Activated CD8-positive, alpha-beta memory T cell treated with anti-CD3 and anti-CD28 coated beads, Interleukin-2, amount 10 ng/mL, durations not matched to agents 7 days and 5 days (primary cell): ENCODE measurements at regions not wholly inside any gene's neighbourhood (a gene's known extent, or its start where the extent isn't known, plus 50 kb on each side); places are given as distances from the start of the nearest gene placed in this dataset.

Experiments used
- ATAC-seq: fragments of 150-1000 bp; cut with Tn5 transposase; one replicate; pipeline ENCODE4 v1.10.0; 2021; ENCODE audit warnings: moderate library complexity
- CTCF ChIA-PET: fragments of 350-600 bp; sonication (Branson Sonifier 250); formaldehyde crosslinking; loops from one replicate; lab custom pipeline; 2021; ENCODE audit warnings: antibody characterized with exemption; lab: Charles Lee
- DNase-seq: peaks from one replicate; pipeline ENCODE4 v3.0.0-alpha.2; 2020
- H3K27ac Mint-ChIP-seq: one replicate; pipeline ENCODE4 v1.8.0; 2021; ENCODE audit warnings: mild to moderate bottlenecking, mixed read lengths
- H3K27me3 Mint-ChIP-seq: one replicate; pipeline ENCODE4 v1.8.0; 2021; ENCODE audit warnings: mixed read lengths
- H3K36me3 Mint-ChIP-seq: one replicate; pipeline ENCODE4 v1.8.0; 2021; ENCODE audit warnings: mild to moderate bottlenecking, mixed read lengths
- H3K4me1 Mint-ChIP-seq: one replicate; pipeline ENCODE4 v1.8.0; 2021; ENCODE audit warnings: mixed read lengths
- H3K4me3 Mint-ChIP-seq: one replicate; pipeline ENCODE4 v1.8.0; 2021; ENCODE audit warnings: mild to moderate bottlenecking, moderate library complexity, mixed read lengths
- H3K9me3 Mint-ChIP-seq: one replicate; pipeline ENCODE4 v1.8.0; 2022; ENCODE audit warnings: low read depth, mixed read lengths

DNA sequence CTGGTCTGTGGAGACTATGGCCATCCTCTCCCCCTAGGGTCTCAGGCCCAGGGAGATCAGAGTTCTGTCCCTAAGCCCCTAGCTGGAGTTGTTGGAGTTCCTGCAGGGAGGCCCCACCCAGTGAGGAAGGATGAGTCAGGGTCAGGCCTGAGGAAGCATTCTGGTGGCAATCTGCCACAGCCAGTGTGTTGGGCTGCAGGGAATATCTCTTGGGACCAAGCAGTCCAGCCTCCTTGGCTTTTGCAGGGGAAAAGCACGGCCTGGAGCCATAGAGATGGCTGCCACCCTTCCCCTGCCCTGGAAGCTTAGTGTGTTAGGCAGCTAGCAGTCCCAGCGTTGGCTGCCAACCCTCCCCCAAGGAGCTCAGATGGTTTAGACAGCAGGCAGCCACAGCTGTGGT, 202.4 kb downstream of the RTL9 start:
- H3K36me3 Mint-ChIP-seq: no peaks in the 10 kb centered on the region
- H3K4me1 Mint-ChIP-seq: no peaks in the 10 kb centered on the region
- DNase-seq (no peak), ATAC-seq (no peak)
- H3K9me3 Mint-ChIP-seq: no peaks in the 10 kb centered on the region
- no peak overlapping the region for H3K4me3 Mint-ChIP-seq
- H3K27ac Mint-ChIP-seq: no peak overlapping the region
- no peaks in the 10 kb centered on the region for H3K27me3 Mint-ChIP-seq
- CTCF ChIA-PET: no interaction called here

DNA sequence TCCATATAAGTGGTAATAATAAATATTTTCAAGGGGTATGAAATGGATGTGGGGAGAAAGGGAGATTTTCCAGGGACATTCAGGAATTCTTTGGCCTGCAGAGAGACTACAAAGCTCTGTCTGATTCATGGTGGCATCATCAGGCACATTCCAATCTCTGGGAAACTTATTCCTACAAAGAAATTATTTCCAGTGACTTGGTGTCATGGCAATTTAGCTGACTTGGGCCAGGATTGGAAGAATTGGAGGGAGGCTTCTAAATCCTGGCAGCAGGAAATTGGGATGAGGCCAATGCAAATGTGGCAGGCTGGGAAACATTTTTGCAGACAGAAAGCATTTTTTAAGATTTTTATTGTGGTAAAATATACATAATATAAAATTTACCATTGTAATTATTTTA, 204.6 kb downstream of the RTL9 start:
- no peaks in the 10 kb centered on the region for H3K36me3 Mint-ChIP-seq
- DNase-seq: no peak
- no peaks in the 10 kb centered on the region for H3K9me3 Mint-ChIP-seq
- H3K4me1 Mint-ChIP-seq: no peaks in the 10 kb centered on the region
- H3K4me3 Mint-ChIP-seq: no peak overlapping the region
- H3K27ac Mint-ChIP-seq: no peak overlapping the region
- CTCF ChIA-PET: no interaction called here
- no peak for ATAC-seq
- no peaks in the 10 kb centered on the region for H3K27me3 Mint-ChIP-seq

DNA sequence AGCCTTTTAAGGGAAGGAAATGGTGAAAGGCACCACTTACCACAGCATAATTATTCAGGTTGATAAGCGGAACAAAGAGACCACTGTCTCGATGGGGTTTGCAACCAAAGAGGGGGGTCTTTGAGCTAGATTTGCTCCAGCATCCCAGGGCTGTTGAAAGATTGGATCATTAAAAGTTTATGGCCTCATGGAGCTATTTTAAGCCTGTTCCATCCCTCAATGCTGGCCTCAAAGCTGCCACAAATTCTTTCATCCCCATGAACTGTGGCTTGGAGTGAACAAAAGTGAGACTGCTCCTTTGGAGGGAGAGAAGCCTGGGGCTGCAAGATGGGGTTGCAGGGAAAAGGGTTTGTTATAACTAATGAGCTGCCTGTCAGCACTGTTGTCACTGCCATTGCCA, 209.8 kb downstream of the RTL9 start:
- Mint-ChIP-seq H3K36me3 (no peaks in the 10 kb centered on the region), H3K27me3 (no peaks in the 10 kb centered on the region), H3K4me1 (no peaks in the 10 kb centered on the region), H3K27ac (no peak overlapping the region), H3K9me3 (no peaks in the 10 kb centered on the region), H3K4me3 (no peak overlapping the region)
- no peak for DNase-seq
- CTCF ChIA-PET: no interaction called here
- no peak for ATAC-seq

DNA sequence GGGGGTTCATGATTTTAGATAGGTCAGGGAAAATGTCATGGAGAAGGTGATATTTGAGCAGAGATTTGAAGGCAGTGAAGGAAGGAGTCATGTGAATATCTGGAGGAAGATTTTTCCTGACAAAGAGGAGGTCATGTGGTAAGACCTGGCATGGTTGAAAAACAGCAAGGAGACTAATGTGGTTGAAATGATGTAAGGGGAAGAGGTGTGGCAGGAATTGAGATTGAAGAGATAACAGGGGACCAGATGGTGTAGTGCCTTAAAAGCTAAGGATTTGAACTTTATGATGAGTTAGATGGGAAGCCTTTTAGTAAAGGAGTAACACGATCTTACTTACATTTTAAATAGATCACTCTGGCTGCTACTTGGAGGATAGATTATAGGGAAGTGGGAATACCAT, 210.9 kb downstream of the RTL9 start:
- Mint-ChIP-seq H3K4me1 (no peaks in the 10 kb centered on the region), H3K27me3 (no peaks in the 10 kb centered on the region), H3K27ac (no peak overlapping the region), H3K36me3 (no peaks in the 10 kb centered on the region), H3K9me3 (no peaks in the 10 kb centered on the region), H3K4me3 (no peak overlapping the region)
- ATAC-seq (no peak), DNase-seq (no peak)
- CTCF ChIA-PET: no interaction called here

DNA sequence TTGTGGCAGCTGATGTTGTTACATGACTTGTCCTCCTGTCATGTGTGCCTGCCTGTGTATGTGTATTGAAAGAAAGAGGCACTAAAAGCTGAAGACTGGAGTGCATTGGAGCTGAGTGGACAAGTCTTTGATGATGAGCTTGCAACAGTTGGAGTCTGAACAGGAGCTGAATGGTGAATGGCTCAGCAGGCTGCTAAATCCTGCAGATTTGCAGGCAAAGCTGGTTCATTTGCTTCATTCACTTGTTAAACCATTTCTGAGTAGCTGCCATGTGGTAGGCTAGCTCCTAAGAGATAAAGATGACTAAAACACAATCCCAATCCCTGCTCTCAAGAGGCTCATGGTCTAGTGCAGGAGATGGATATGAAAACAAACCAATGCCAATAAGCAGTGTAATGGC, 217.3 kb downstream of the CHRDL1 start:
- Mint-ChIP-seq H3K27me3 (no peaks in the 10 kb centered on the region), H3K4me3 (no peak overlapping the region), H3K9me3 (no peaks in the 10 kb centered on the region), H3K4me1 (no peaks in the 10 kb centered on the region), H3K36me3 (no peaks in the 10 kb centered on the region), H3K27ac (no peak overlapping the region)
- no peak for ATAC-seq
- no peak for DNase-seq
- CTCF ChIA-PET: no interaction called here

DNA sequence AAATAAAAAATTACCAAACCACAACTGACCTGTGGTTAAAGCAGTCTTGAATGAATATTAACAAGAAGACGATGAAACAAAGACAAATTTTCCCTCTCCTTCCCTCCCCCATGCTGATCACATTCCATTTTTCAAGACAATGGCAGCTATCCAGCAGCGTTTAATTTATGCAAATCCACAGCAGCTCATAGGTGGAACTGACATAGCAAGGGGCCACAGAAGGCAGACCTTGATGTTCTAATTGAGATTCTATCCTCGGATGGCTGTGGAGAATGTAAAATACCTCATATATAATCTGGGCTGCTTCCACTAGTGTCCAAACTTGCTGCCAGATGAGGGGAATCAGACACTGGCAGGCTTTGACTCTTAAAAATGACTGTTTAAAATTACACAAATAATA, 211.5 kb downstream of the CHRDL1 start:
- Mint-ChIP-seq H3K4me1 (no peaks in the 10 kb centered on the region), H3K27me3 (no peaks in the 10 kb centered on the region), H3K27ac (no peak overlapping the region), H3K4me3 (no peak overlapping the region), H3K36me3 (no peaks in the 10 kb centered on the region), H3K9me3 (no peaks in the 10 kb centered on the region)
- ATAC-seq (no peak), DNase-seq (no peak)
- CTCF ChIA-PET: no interaction called here

DNA sequence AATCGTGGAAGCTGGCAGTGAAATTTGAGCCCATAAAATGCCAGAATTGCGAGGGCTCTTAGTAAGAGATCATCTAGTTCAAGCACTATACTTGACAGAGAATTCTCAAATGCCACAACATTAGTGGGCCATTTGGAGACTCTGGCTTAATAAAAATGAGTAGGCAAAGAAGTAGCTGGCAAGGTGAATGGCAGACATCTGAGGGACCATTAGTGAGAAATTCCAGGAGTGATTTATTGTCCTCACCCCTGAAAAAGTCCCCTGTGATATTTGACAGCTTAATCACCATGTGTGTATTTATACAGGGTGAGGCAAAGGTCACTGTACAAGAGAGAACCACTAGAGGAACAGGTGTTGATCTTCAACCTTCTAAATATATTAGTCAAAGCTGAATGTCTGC, 207.5 kb downstream of the CHRDL1 start:
- Mint-ChIP-seq H3K36me3 (no peaks in the 10 kb centered on the region), H3K27ac (no peak overlapping the region), H3K4me3 (no peak overlapping the region), H3K9me3 (no peaks in the 10 kb centered on the region), H3K27me3 (no peaks in the 10 kb centered on the region), H3K4me1 (no peaks in the 10 kb centered on the region)
- DNase-seq (no peak), ATAC-seq (no peak)
- CTCF ChIA-PET: no interaction called here

DNA sequence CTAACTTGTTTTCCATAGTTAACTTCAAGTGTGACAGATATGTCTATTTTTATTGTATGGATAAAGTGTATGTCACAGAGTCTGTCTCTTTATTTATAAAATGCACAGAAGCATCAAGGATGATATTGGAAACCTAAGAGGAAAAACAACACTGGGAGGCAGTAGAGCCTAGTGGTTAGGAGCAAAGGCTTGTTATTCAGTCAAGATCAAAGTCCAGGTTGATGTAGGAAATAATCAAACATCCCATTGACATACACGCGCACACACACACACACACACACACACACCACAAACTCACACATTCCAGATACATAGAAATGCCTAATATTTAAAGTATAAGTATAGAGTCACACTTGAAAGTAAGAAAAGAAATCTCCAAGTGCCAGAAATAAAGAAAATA, 206.8 kb downstream of the CHRDL1 start:
- H3K27ac Mint-ChIP-seq: no peak overlapping the region
- CTCF ChIA-PET: no interaction called here
- no peaks in the 10 kb centered on the region for H3K9me3 Mint-ChIP-seq
- no peak for ATAC-seq
- no peaks in the 10 kb centered on the region for H3K27me3 Mint-ChIP-seq
- H3K4me1 Mint-ChIP-seq: no peaks in the 10 kb centered on the region
- no peak for DNase-seq
- no peaks in the 10 kb centered on the region for H3K36me3 Mint-ChIP-seq
- no peak overlapping the region for H3K4me3 Mint-ChIP-seq

DNA sequence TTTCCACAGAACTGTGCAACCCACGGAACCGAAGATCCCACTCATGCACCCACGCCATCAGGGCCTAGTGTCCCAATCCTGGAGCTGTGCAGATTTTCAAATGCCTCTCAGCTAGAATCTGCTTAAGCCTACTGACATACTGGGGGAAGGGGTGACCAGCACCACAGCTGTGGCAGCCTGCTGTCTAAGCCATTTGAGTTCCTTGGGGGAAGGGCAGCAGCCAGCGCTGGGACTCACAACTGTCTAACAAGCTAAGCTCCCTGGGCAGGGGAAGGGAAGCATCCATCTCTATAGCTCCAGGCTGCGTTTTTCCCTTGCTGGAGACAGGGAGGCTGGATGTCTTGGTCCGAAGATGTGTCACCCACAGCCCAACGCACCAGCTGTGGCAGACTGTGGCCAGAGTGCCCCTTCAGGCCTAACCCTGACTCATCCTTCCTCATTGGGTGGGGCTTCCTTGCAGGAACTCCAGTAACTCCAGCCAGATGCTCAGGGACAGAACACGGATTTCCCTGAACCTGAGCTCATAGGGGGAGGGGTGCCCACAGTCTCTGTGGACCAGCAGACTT, 194.8 kb downstream of the CHRDL1 start:
- peaks cover 8% of the 10 kb centered on the region for H3K9me3 Mint-ChIP-seq
- no peaks in the 10 kb centered on the region for H3K36me3 Mint-ChIP-seq
- CTCF ChIA-PET: no interaction called here
- no peak overlapping the region for H3K27ac Mint-ChIP-seq
- no peaks in the 10 kb centered on the region for H3K27me3 Mint-ChIP-seq
- no peak overlapping the region for H3K4me3 Mint-ChIP-seq
- DNase-seq: no peak
- no peaks in the 10 kb centered on the region for H3K4me1 Mint-ChIP-seq
- no peak for ATAC-seq

DNA sequence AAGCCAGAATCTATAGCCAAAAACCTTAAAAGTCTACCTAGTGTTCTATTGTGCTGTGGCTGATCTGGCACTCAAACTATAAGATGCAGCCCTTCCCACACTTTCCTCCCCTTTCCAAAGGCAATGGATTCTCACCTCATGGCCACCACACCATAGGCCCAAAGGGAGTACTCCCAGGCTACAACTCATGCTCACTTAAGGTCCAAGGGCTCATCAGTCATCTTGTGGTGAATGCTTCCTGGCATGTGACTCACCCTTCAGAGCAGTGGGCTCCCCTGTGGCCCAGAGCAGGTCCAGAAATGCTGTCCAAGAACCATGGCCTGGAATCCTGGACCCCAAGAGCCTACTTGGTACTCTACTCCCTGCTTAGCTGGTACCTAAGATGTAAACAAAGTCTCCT, 181.0 kb downstream of the CHRDL1 start:
- DNase-seq (no peak), ATAC-seq (no peak)
- Mint-ChIP-seq H3K9me3 (no peaks in the 10 kb centered on the region), H3K4me3 (no peak overlapping the region), H3K36me3 (no peaks in the 10 kb centered on the region), H3K27ac (no peak overlapping the region), H3K27me3 (no peaks in the 10 kb centered on the region), H3K4me1 (no peaks in the 10 kb centered on the region)
- CTCF ChIA-PET: no interaction called here
